ENCODE measurements at regions not wholly inside any gene's neighbourhood (a gene's known extent, or its start where the extent isn't known, plus 50 kb on each side); places are given as distances from the start of the nearest gene placed in this dataset.
A peak's percentile ranks its signal among the peaks of the same experiment; 100 is the strongest.

- Histone ChIP-seq H3K27me3 (ENCODE audit: control insufficient read depth, insufficient read depth, low read length) (no peaks in the 10 kb centered on the region), H3K27ac (ENCODE audit: insufficient read depth, low read length, poor library complexity, severe bottlenecking) (no peak overlapping the region), H3K9me3 (ENCODE audit: control insufficient read depth in 2 of 2, low read length in 2 of 2) (no peaks in the 10 kb centered on the region), H3K4me1 (ENCODE audit: control insufficient read depth, insufficient read depth, low read length, poor library complexity, severe bottlenecking) (no peaks in the 10 kb centered on the region), H3K4me3 (ENCODE audit: low read depth, low read length) (no peak overlapping the region), H3K36me3 (ENCODE audit: control insufficient read depth, insufficient read depth, low read length) (no peaks in the 10 kb centered on the region)
- Mint-ChIP-seq H3K4me3 (no peak overlapping the region), H3K27me3 (no peaks in the 10 kb centered on the region), H3K27ac (no peak overlapping the region), H3K4me1 (no peaks in the 10 kb centered on the region), H3K36me3 (no peaks in the 10 kb centered on the region), H3K9me3 (peaks cover 0 to 1% (median 0%) of the 10 kb centered on the region in 7 donors)
- DNase-seq (no peak), ATAC-seq (ENCODE audit: low read depth in 2 of 2) (no peak)
Observed at GRCh38 chr2:58517881-58518280, 276.8 kb upstream of the FANCL start.

DNA sequence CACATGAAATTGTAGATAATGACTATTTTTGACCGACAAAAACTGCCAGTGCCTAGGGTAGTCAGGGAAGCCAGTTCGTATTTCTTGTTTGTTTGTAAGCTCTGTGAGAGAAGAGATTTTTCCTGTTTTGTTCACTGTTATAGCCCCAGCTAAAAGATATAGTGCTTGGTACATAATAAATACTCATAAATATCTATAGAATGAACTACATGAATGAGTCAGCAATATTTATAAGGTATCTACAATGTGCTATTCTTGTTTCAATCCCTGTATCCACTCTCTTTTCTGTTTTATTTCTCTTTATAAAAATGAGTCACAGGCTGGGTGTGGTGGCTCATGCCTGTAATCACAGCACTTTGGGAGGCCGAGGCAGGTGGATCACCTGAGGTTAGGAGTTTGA is 275.6 kb upstream of the FANCL start:
- no peak overlapping the region for H3K4me3 Mint-ChIP-seq
- Histone ChIP-seq H3K4me1 (ENCODE audit: control insufficient read depth, insufficient read depth, low read length, poor library complexity, severe bottlenecking) (no peaks in the 10 kb centered on the region), H3K4me3 (ENCODE audit: low read depth, low read length) (no peak overlapping the region), H3K27ac (ENCODE audit: insufficient read depth, low read length, poor library complexity, severe bottlenecking) (no peak overlapping the region), H3K9me3 (ENCODE audit: control insufficient read depth in 2 of 2, low read length in 2 of 2) (no peaks in the 10 kb centered on the region), H3K27me3 (ENCODE audit: control insufficient read depth, insufficient read depth, low read length) (no peaks in the 10 kb centered on the region), H3K36me3 (ENCODE audit: control insufficient read depth, insufficient read depth, low read length) (no peaks in the 10 kb centered on the region)
- no peak overlapping the region for H3K27ac Mint-ChIP-seq
- DNase-seq = no peak
- no peaks in the 10 kb centered on the region for H3K36me3 Mint-ChIP-seq
- H3K27me3 Mint-ChIP-seq = no peaks in the 10 kb centered on the region
- no peaks in the 10 kb centered on the region for H3K4me1 Mint-ChIP-seq
- H3K9me3 Mint-ChIP-seq = peaks cover 0 to 1% (median 0%) of the 10 kb centered on the region in 7 donors
- ATAC-seq (ENCODE audit: low read depth in 2 of 2) = no peak

- no peak overlapping the region for H3K4me3 Mint-ChIP-seq
- no peaks in the 10 kb centered on the region for H3K4me1 ChIP-seq (ENCODE audit: control insufficient read depth, insufficient read depth, low read length, poor library complexity, severe bottlenecking)
- no peaks in the 10 kb centered on the region for H3K36me3 Mint-ChIP-seq
- no peak overlapping the region for H3K27ac ChIP-seq (ENCODE audit: insufficient read depth, low read length, poor library complexity, severe bottlenecking)
- no peak for DNase-seq
- no peaks in the 10 kb centered on the region for H3K9me3 ChIP-seq (ENCODE audit: control insufficient read depth in 2 of 2, low read length in 2 of 2)
- H3K36me3 ChIP-seq (ENCODE audit: control insufficient read depth, insufficient read depth, low read length) = no peaks in the 10 kb centered on the region
- no peaks in the 10 kb centered on the region for H3K27me3 ChIP-seq (ENCODE audit: control insufficient read depth, insufficient read depth, low read length)
- H3K4me3 ChIP-seq (ENCODE audit: low read depth, low read length) = no peak overlapping the region
- H3K27me3 Mint-ChIP-seq = no peaks in the 10 kb centered on the region
- peaks cover 0 to 1% (median 0%) of the 10 kb centered on the region in 7 donors for H3K9me3 Mint-ChIP-seq
- H3K4me1 Mint-ChIP-seq = no peaks in the 10 kb centered on the region
- H3K27ac Mint-ChIP-seq = no peak overlapping the region
- no peak for ATAC-seq (ENCODE audit: low read depth in 2 of 2)
Observed at GRCh38 chr2:58515827-58516573, 274.9 kb upstream of the FANCL start.

GRCh38 chr2:58514252-58514651 is 273.1 kb upstream of the FANCL start:
- no peak overlapping the region for H3K27ac ChIP-seq (ENCODE audit: insufficient read depth, low read length, poor library complexity, severe bottlenecking)
- Mint-ChIP-seq H3K9me3 (peaks cover 0 to 2% (median 0%) of the 10 kb centered on the region in 7 donors), H3K4me1 (no peaks in the 10 kb centered on the region), H3K36me3 (no peaks in the 10 kb centered on the region), H3K27ac (no peak overlapping the region), H3K4me3 (no peak overlapping the region), H3K27me3 (no peaks in the 10 kb centered on the region)
- ATAC-seq (ENCODE audit: low read depth in 2 of 2) = no peak
- H3K36me3 ChIP-seq (ENCODE audit: control insufficient read depth, insufficient read depth, low read length) = no peaks in the 10 kb centered on the region
- no peaks in the 10 kb centered on the region for H3K9me3 ChIP-seq (ENCODE audit: control insufficient read depth in 2 of 2, low read length in 2 of 2)
- H3K4me1 ChIP-seq (ENCODE audit: control insufficient read depth, insufficient read depth, low read length, poor library complexity, severe bottlenecking) = no peaks in the 10 kb centered on the region
- DNase-seq = no peak
- H3K4me3 ChIP-seq (ENCODE audit: low read depth, low read length) = no peak overlapping the region
- H3K27me3 ChIP-seq (ENCODE audit: control insufficient read depth, insufficient read depth, low read length) = no peaks in the 10 kb centered on the region

DNA sequence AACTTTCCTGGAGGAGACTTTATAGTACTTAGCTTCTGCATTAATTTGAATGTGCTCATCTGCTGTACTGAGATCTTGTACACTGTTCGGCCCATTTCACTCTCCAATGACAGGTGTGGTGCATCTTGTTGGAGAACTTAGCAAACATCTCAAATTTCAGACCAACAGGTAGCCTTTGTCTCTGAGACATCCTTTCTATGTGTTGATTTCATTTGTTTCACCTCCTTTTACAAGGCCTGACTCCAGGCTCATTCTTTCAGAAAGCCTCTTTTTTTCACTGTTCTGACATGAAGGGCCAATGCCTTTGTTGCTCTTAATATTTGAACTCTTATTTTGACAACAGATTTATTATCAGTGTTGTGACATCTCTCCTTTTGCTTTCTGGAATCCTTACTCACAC is 271.8 kb upstream of the FANCL start:
- Histone ChIP-seq H3K4me1 (ENCODE audit: control insufficient read depth, insufficient read depth, low read length, poor library complexity, severe bottlenecking) (no peaks in the 10 kb centered on the region), H3K27me3 (ENCODE audit: control insufficient read depth, insufficient read depth, low read length) (no peaks in the 10 kb centered on the region), H3K36me3 (ENCODE audit: control insufficient read depth, insufficient read depth, low read length) (no peaks in the 10 kb centered on the region), H3K27ac (ENCODE audit: insufficient read depth, low read length, poor library complexity, severe bottlenecking) (no peak overlapping the region), H3K9me3 (ENCODE audit: control insufficient read depth in 2 of 2, low read length in 2 of 2) (no peaks in the 10 kb centered on the region), H3K4me3 (ENCODE audit: low read depth, low read length) (no peak overlapping the region)
- Mint-ChIP-seq H3K4me1 (no peaks in the 10 kb centered on the region), H3K4me3 (no peak overlapping the region), H3K27me3 (no peaks in the 10 kb centered on the region), H3K27ac (no peak overlapping the region), H3K9me3 (peaks cover 0 to 1% (median 0%) of the 10 kb centered on the region in 7 donors), H3K36me3 (no peaks in the 10 kb centered on the region)
- ATAC-seq (ENCODE audit: low read depth in 2 of 2) (no peak), DNase-seq (no peak)

DNA sequence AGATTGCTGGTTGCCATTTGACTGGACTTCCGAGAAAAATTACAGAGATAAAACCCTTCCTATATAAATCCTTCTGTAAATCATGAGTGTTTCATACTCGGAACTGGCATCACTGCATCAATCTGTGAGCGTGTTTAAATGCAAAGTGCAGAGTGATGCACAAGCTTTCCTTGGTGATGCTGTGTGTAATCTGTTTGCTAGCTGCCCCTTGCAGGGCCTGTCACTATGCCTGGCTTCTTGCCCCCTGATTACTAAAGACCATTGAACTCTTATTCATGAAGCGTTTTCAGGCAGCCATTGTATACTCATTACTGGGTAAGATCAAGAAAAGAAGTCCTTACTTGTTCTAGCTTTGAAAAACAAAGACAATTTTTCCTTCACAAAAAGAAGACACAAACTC is 266.9 kb upstream of the FANCL start:
- no peak overlapping the region for H3K4me3 Mint-ChIP-seq
- no peak overlapping the region for H3K27ac Mint-ChIP-seq
- Histone ChIP-seq H3K27me3 (ENCODE audit: control insufficient read depth, insufficient read depth, low read length) (no peaks in the 10 kb centered on the region), H3K4me3 (ENCODE audit: low read depth, low read length) (no peak overlapping the region), H3K36me3 (ENCODE audit: control insufficient read depth, insufficient read depth, low read length) (no peaks in the 10 kb centered on the region), H3K27ac (ENCODE audit: insufficient read depth, low read length, poor library complexity, severe bottlenecking) (no peak overlapping the region), H3K9me3 (ENCODE audit: control insufficient read depth in 2 of 2, low read length in 2 of 2) (no peaks in the 10 kb centered on the region), H3K4me1 (ENCODE audit: control insufficient read depth, insufficient read depth, low read length, poor library complexity, severe bottlenecking) (no peaks in the 10 kb centered on the region)
- no peaks in the 10 kb centered on the region for H3K27me3 Mint-ChIP-seq
- H3K36me3 Mint-ChIP-seq = no peaks in the 10 kb centered on the region
- ATAC-seq (ENCODE audit: low read depth in 2 of 2) (no peak), DNase-seq (no peak)
- H3K9me3 Mint-ChIP-seq = peaks cover 0 to 4% (median 0%) of the 10 kb centered on the region in 7 donors
- no peaks in the 10 kb centered on the region for H3K4me1 Mint-ChIP-seq

GRCh38 chr2:58503918-58504317 is 262.8 kb upstream of the FANCL start:
- no peak overlapping the region for H3K27ac Mint-ChIP-seq
- no peak for DNase-seq
- no peak overlapping the region for H3K27ac ChIP-seq (ENCODE audit: insufficient read depth, low read length, poor library complexity, severe bottlenecking)
- no peak for ATAC-seq (ENCODE audit: low read depth in 2 of 2)
- H3K36me3 ChIP-seq (ENCODE audit: control insufficient read depth, insufficient read depth, low read length) = no peaks in the 10 kb centered on the region
- no peaks in the 10 kb centered on the region for H3K4me1 Mint-ChIP-seq
- H3K27me3 ChIP-seq (ENCODE audit: control insufficient read depth, insufficient read depth, low read length) = no peaks in the 10 kb centered on the region
- H3K9me3 Mint-ChIP-seq = peaks cover 0 to 3% (median 0%) of the 10 kb centered on the region in 7 donors
- no peaks in the 10 kb centered on the region for H3K4me1 ChIP-seq (ENCODE audit: control insufficient read depth, insufficient read depth, low read length, poor library complexity, severe bottlenecking)
- no peaks in the 10 kb centered on the region for H3K36me3 Mint-ChIP-seq
- H3K4me3 ChIP-seq (ENCODE audit: low read depth, low read length) = no peak overlapping the region
- H3K9me3 ChIP-seq (ENCODE audit: control insufficient read depth in 2 of 2, low read length in 2 of 2) = no peaks in the 10 kb centered on the region
- H3K4me3 Mint-ChIP-seq = no peak overlapping the region
- H3K27me3 Mint-ChIP-seq = no peaks in the 10 kb centered on the region

GRCh38 chr2:58502931-58503330 is 261.8 kb upstream of the FANCL start:
- ATAC-seq (ENCODE audit: low read depth in 2 of 2) (no peak), DNase-seq (no peak)
- no peaks in the 10 kb centered on the region for H3K9me3 ChIP-seq (ENCODE audit: control insufficient read depth in 2 of 2, low read length in 2 of 2)
- H3K27me3 ChIP-seq (ENCODE audit: control insufficient read depth, insufficient read depth, low read length) = no peaks in the 10 kb centered on the region
- H3K4me3 ChIP-seq (ENCODE audit: low read depth, low read length) = no peak overlapping the region
- Mint-ChIP-seq H3K27me3 (no peaks in the 10 kb centered on the region), H3K27ac (peak overlapping the region in 1 of 3 donors; percentile 32), H3K4me1 (no peaks in the 10 kb centered on the region), H3K9me3 (peaks cover 0 to 3% (median 0%) of the 10 kb centered on the region in 7 donors), H3K36me3 (no peaks in the 10 kb centered on the region), H3K4me3 (no peak overlapping the region)
- no peak overlapping the region for H3K27ac ChIP-seq (ENCODE audit: insufficient read depth, low read length, poor library complexity, severe bottlenecking)
- H3K36me3 ChIP-seq (ENCODE audit: control insufficient read depth, insufficient read depth, low read length) = no peaks in the 10 kb centered on the region
- no peaks in the 10 kb centered on the region for H3K4me1 ChIP-seq (ENCODE audit: control insufficient read depth, insufficient read depth, low read length, poor library complexity, severe bottlenecking)

Data from CD4-positive, CD25-positive, alpha-beta regulatory T cell (primary cell).